ENCODE measurements at regions not wholly inside any gene's neighbourhood (a gene's known extent, or its start where the extent isn't known, plus 50 kb on each side); places are given as distances from the start of the nearest gene placed in this dataset.

- no peak overlapping the region for H3K4me2 ChIP-seq
Measured at GRCh38 chr16:76210157-76210556, 67.0 kb upstream of the CNTNAP4 start.

GRCh38 chr16:76213860-76214259, 63.3 kb upstream of the CNTNAP4 start:
- Histone ChIP-seq H3K4me1 (no peaks in the 10 kb centered on the region), H3K4me2 (no peak overlapping the region), H3K27me3 (no peaks in the 10 kb centered on the region), H3K36me3 (no peaks in the 10 kb centered on the region), H4K20me1 (no peaks in the 10 kb centered on the region), H3K9me3 (no peaks in the 10 kb centered on the region), H3K9ac (no peak overlapping the region), H3K27ac (no peak overlapping the region), H3K4me3 (no peak overlapping the region)
- no peak for TF ChIP-seq Cebpa-rat (IDR thresholded peaks at IDR 0.05)

More at GRCh38 chr16:76210157-76210556, 67.0 kb upstream of the CNTNAP4 start:
- TF ChIP-seq Cebpa-rat (IDR thresholded peaks at IDR 0.05) = no peak
- Histone ChIP-seq H3K4me3 (no peak overlapping the region), H4K20me1 (no peaks in the 10 kb centered on the region), H3K4me1 (no peaks in the 10 kb centered on the region), H3K36me3 (no peaks in the 10 kb centered on the region), H3K9ac (no peak overlapping the region), H3K27ac (no peak overlapping the region), H3K27me3 (no peaks in the 10 kb centered on the region), H3K9me3 (no peaks in the 10 kb centered on the region)

- no peaks in the 10 kb centered on the region for H3K4me1 ChIP-seq
- no peak overlapping the region for H3K4me3 ChIP-seq
Measured at GRCh38 chr16:76214856-76215255, 62.3 kb upstream of the CNTNAP4 start.

GRCh38 chr16:76222087-76222486, 55.1 kb upstream of the CNTNAP4 start:
- no peak for TF ChIP-seq Cebpa-rat (IDR thresholded peaks at IDR 0.05)
- H3K4me1 ChIP-seq = no peaks in the 10 kb centered on the region
- no peaks in the 10 kb centered on the region for H3K9me3 ChIP-seq
- H3K4me2 ChIP-seq = no peak overlapping the region
- no peak overlapping the region for H3K4me3 ChIP-seq
- H3K27me3 ChIP-seq = no peaks in the 10 kb centered on the region
- no peaks in the 10 kb centered on the region for H3K36me3 ChIP-seq
- H3K27ac ChIP-seq = no peak overlapping the region
- no peak overlapping the region for H3K9ac ChIP-seq
- H4K20me1 ChIP-seq = no peaks in the 10 kb centered on the region

More at GRCh38 chr16:76214856-76215255, 62.3 kb upstream of the CNTNAP4 start:
- no peaks in the 10 kb centered on the region for H3K27me3 ChIP-seq
- H3K9me3 ChIP-seq = no peaks in the 10 kb centered on the region
- no peak overlapping the region for H3K9ac ChIP-seq
- no peaks in the 10 kb centered on the region for H4K20me1 ChIP-seq
- no peaks in the 10 kb centered on the region for H3K36me3 ChIP-seq
- TF ChIP-seq Cebpa-rat (IDR thresholded peaks at IDR 0.05) = no peak
- H3K27ac ChIP-seq = no peak overlapping the region
- H3K4me2 ChIP-seq = no peak overlapping the region

- no peaks in the 10 kb centered on the region for H3K9me3 ChIP-seq
- no peak for TF ChIP-seq Cebpa-rat (IDR thresholded peaks at IDR 0.05)
- no peak overlapping the region for H3K27ac ChIP-seq
- H3K4me1 ChIP-seq = no peaks in the 10 kb centered on the region
- H3K9ac ChIP-seq = no peak overlapping the region
- no peak overlapping the region for H3K4me2 ChIP-seq
- H3K4me3 ChIP-seq = no peak overlapping the region
- no peaks in the 10 kb centered on the region for H4K20me1 ChIP-seq
- no peaks in the 10 kb centered on the region for H3K27me3 ChIP-seq
- H3K36me3 ChIP-seq = no peaks in the 10 kb centered on the region
Measured at GRCh38 chr16:76222853-76223252, 54.3 kb upstream of the CNTNAP4 start.

- H3K4me1 ChIP-seq = no peaks in the 10 kb centered on the region
- H4K20me1 ChIP-seq = no peaks in the 10 kb centered on the region
- H3K9me3 ChIP-seq = no peaks in the 10 kb centered on the region
- no peak overlapping the region for H3K9ac ChIP-seq
- no peak for TF ChIP-seq Cebpa-rat (IDR thresholded peaks at IDR 0.05)
- H3K36me3 ChIP-seq = no peaks in the 10 kb centered on the region
- H3K4me2 ChIP-seq = no peak overlapping the region
- H3K27me3 ChIP-seq = no peaks in the 10 kb centered on the region
- no peak overlapping the region for H3K27ac ChIP-seq
- no peak overlapping the region for H3K4me3 ChIP-seq
Measured at GRCh38 chr16:76226011-76226410, 51.2 kb upstream of the CNTNAP4 start.

- Histone ChIP-seq H3K27ac (no peak overlapping the region), H4K20me1 (no peaks in the 10 kb centered on the region), H3K4me1 (no peaks in the 10 kb centered on the region), H3K27me3 (no peaks in the 10 kb centered on the region), H3K9me3 (no peaks in the 10 kb centered on the region), H3K4me2 (no peak overlapping the region), H3K9ac (no peak overlapping the region), H3K36me3 (no peaks in the 10 kb centered on the region), H3K4me3 (no peak overlapping the region)
- no peak for TF ChIP-seq Cebpa-rat (IDR thresholded peaks at IDR 0.05)
Measured at GRCh38 chr16:76226481-76226880, 50.7 kb upstream of the CNTNAP4 start.
